Spinal cord (tissue), 9 donors: ENCODE measurements at regions not wholly inside any gene's neighbourhood (a gene's known extent, or its start where the extent isn't known, plus 50 kb on each side); places are given as distances from the start of the nearest gene placed in this dataset.

ENCODE experiments used
- DNase-seq, 6 donors: peaks; one replicate each; pipeline versions ENCODE4 v3.0.0 to v3.0.0-alpha.2; 2013 to 2015; ENCODE audit warnings: low spot score in 6 of 6, low read depth in 4 of 6
- H3K27ac ChIP-seq: one replicate; pipeline ENCODE4 v1.5.1; 2013; ENCODE audit warnings: low read depth, low read length, control low read depth
- H3K27me3 ChIP-seq: one replicate; pipeline ENCODE4 v1.6.1; 2013; ENCODE audit warnings: low read length; ENCODE audit not compliant: control insufficient read depth, insufficient read depth
- H3K36me3 ChIP-seq: one replicate; pipeline ENCODE4 v1.6.1; 2013; ENCODE audit warnings: low read length; ENCODE audit not compliant: control insufficient read depth, insufficient read depth
- H3K4me1 ChIP-seq: one replicate; pipeline ENCODE4 v1.6.1; 2013; ENCODE audit warnings: low read length; ENCODE audit not compliant: control insufficient read depth, insufficient read depth
- H3K4me3 ChIP-seq: one replicate; pipeline ENCODE4 v1.5.1; 2013; ENCODE audit warnings: low read depth, low read length, control low read depth
- H3K9me3 ChIP-seq: one replicate; pipeline ENCODE4 v1.6.1; 2013; ENCODE audit warnings: low read length; ENCODE audit not compliant: control insufficient read depth, insufficient read depth
- WGBS: methylation state at CpG from one replicate; pipeline ENCODE4 v1.1.5; 2013; ENCODE audit warnings: missing lambda C conversion rate; ENCODE audit not compliant: insufficient coverage; 5-methylcytosine and 5-hydroxymethylcytosine counted together
- donor health status: healthy.

- no peaks in the 10 kb centered on the region for H3K9me3 ChIP-seq
- WGBS = 96% methylated on average over 3 of the region's 3 CpGs
- H3K4me1 ChIP-seq = peaks cover 4% of the 10 kb centered on the region
- no peaks in the 10 kb centered on the region for H3K36me3 ChIP-seq
- no peak overlapping the region for H3K27ac ChIP-seq
- no peak overlapping the region for H3K4me3 ChIP-seq
- H3K27me3 ChIP-seq = no peaks in the 10 kb centered on the region
- DNase-seq = no peak
Observed at GRCh38 chr12:22919883-22920282, 294.9 kb downstream of the ETNK1 start.

- 100% methylated on average over 1 of the region's 2 CpGs for WGBS
- no peaks in the 10 kb centered on the region for H3K9me3 ChIP-seq
- DNase-seq = no peak
Observed at GRCh38 chr12:22923768-22924167, 298.8 kb downstream of the ETNK1 start.

GRCh38 chr12:22924391-22924790, 299.4 kb downstream of the ETNK1 start:
- H3K9me3 ChIP-seq = no peaks in the 10 kb centered on the region
- no peak overlapping the region for H3K27ac ChIP-seq
- no peak for DNase-seq
- no peaks in the 10 kb centered on the region for H3K36me3 ChIP-seq
- H3K4me3 ChIP-seq = no peak overlapping the region
- no CpG with 5 or more reads among the region's 2 CpGs for WGBS
- no peaks in the 10 kb centered on the region for H3K4me1 ChIP-seq
- H3K27me3 ChIP-seq = no peaks in the 10 kb centered on the region

More at GRCh38 chr12:22923768-22924167, 298.8 kb downstream of the ETNK1 start:
- Histone ChIP-seq H3K27me3 (no peaks in the 10 kb centered on the region), H3K4me1 (no peaks in the 10 kb centered on the region), H3K36me3 (no peaks in the 10 kb centered on the region), H3K4me3 (no peak overlapping the region), H3K27ac (no peak overlapping the region)

DNA sequence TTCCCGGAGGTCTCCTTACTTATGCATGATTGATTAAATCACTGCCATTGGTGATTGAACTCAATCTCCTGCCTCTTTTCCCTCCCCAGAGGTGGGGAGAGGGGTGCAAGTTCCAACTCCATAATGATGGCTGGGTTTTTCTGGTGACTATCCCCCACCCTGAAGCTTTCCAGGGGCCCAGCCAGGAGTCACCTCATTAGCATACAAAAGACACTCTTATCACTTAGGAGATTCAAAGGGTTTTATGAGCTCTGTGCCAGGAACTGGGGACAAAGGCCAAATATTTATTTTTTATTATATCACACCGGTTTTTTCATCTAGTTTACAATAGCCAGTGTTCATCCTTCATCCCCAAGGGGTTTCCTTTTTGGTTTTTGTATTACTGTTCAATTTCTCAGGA, 300.7 kb downstream of the ETNK1 start:
- H3K4me1 ChIP-seq = no peaks in the 10 kb centered on the region
- H3K4me3 ChIP-seq = no peak overlapping the region
- no peak for DNase-seq
- no peaks in the 10 kb centered on the region for H3K27me3 ChIP-seq
- H3K27ac ChIP-seq = no peak overlapping the region
- no CpG with 5 or more reads among the region's 2 CpGs for WGBS
- no peaks in the 10 kb centered on the region for H3K36me3 ChIP-seq
- no peaks in the 10 kb centered on the region for H3K9me3 ChIP-seq

- no peaks in the 10 kb centered on the region for H3K27me3 ChIP-seq
- no peaks in the 10 kb centered on the region for H3K4me1 ChIP-seq
- no peak for DNase-seq
- H3K27ac ChIP-seq = no peak overlapping the region
- H3K4me3 ChIP-seq = no peak overlapping the region
- H3K36me3 ChIP-seq = no peaks in the 10 kb centered on the region
- WGBS = no CpG with 5 or more reads among the region's 1 CpG
- H3K9me3 ChIP-seq = no peaks in the 10 kb centered on the region
Observed at GRCh38 chr12:22932431-22932830, 307.5 kb downstream of the ETNK1 start.

DNA sequence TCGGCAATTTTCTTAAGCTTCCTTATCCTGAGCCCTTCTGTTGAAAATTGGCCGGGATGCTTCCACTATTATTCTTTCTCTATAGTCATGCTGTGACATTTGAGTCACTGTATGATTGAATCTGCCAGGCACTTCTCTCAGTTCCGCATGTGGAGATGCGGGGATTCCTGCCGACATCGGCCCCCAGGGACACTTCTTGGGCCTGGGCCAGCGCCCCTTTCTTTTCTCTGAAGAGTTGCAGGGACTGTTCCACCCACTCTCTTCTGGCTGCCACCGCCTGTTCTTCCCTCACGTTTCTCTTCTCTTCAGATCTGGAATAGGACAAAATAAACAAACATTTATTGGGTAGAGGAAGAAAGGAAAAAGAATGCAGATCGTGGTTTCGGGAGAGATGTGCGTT, 310.1 kb downstream of the ETNK1 start:
- H3K27ac ChIP-seq = no peak overlapping the region
- H3K4me1 ChIP-seq = no peaks in the 10 kb centered on the region
- 54% methylated on average over 8 of the region's 12 CpGs for WGBS
- H3K4me3 ChIP-seq = no peak overlapping the region
- DNase-seq = peak in 1 of 6 donors; percentile 25
- no peaks in the 10 kb centered on the region for H3K9me3 ChIP-seq
- H3K36me3 ChIP-seq = no peaks in the 10 kb centered on the region
- H3K27me3 ChIP-seq = no peaks in the 10 kb centered on the region

DNA sequence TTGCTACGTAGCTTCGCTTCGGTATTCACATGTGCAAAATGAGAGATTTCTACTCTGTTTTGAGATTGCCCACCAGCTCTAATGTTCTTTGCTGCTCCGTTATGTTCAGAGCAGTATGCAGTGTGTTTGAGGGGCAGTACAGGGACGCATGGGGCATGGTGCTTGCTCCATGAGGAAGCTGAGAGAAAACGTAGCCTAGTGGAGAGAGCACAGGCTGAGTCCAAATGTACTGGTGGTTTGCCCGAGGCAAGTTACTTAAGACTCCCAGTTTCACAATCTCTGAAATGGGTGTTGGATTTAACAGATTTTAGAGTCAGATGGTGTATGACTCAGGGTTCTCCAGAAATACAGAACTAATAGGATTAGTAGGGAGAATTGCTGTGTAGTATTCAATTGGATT, 310.5 kb downstream of the ETNK1 start:
- no peak for DNase-seq
- H3K4me3 ChIP-seq = no peak overlapping the region
- WGBS = 83% methylated on average over 7 of the region's 7 CpGs
- H3K27me3 ChIP-seq = no peaks in the 10 kb centered on the region
- no peaks in the 10 kb centered on the region for H3K9me3 ChIP-seq
- H3K4me1 ChIP-seq = no peaks in the 10 kb centered on the region
- no peaks in the 10 kb centered on the region for H3K36me3 ChIP-seq
- H3K27ac ChIP-seq = no peak overlapping the region

DNA sequence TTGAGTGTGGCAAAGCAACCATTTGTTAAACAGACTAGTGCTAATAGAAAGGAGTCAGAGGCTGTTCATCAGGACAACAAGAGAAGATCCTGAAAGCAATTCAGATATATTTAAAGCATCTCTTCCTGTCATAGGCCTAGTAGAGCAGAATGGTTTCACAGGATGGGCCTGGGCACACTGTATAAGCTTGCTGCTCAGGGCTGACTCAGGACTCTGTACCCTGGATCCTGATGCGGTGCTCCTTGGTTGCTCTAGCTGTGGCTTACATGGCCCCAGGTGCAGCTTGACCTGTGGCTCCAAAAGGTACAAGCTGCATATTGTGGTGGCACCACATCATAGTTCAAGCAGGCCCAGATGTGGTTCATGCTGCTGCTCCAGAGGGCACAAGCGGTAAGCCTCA, 313.4 kb downstream of the ETNK1 start:
- WGBS = 100% methylated on average over 2 of the region's 2 CpGs

GRCh38 chr12:22951206-22951605, 326.2 kb downstream of the ETNK1 start:
- peak in 1 of 6 donors; percentile 50 for DNase-seq
- Histone ChIP-seq H3K36me3 (no peaks in the 10 kb centered on the region), H3K9me3 (no peaks in the 10 kb centered on the region), H3K27ac (no peak overlapping the region), H3K4me1 (no peaks in the 10 kb centered on the region), H3K27me3 (no peaks in the 10 kb centered on the region), H3K4me3 (no peak overlapping the region)
- no CpG with 5 or more reads among the region's 5 CpGs for whole genome bisulfite sequencing

More for the DNA sequence above, 313.4 kb downstream of the ETNK1 start:
- Histone ChIP-seq H3K9me3 (peaks cover 3% of the 10 kb centered on the region), H3K27ac (no peak overlapping the region), H3K27me3 (no peaks in the 10 kb centered on the region), H3K4me1 (no peaks in the 10 kb centered on the region), H3K4me3 (no peak overlapping the region), H3K36me3 (no peaks in the 10 kb centered on the region)
- no peak for DNase-seq

GRCh38 chr12:22956690-22957089, 331.7 kb downstream of the ETNK1 start:
- H3K27me3 ChIP-seq = no peaks in the 10 kb centered on the region
- no peak for DNase-seq
- no peak overlapping the region for H3K27ac ChIP-seq
- no peak overlapping the region for H3K4me3 ChIP-seq
- H3K9me3 ChIP-seq = no peaks in the 10 kb centered on the region
- H3K4me1 ChIP-seq = no peaks in the 10 kb centered on the region
- H3K36me3 ChIP-seq = no peaks in the 10 kb centered on the region
- WGBS = no CpG with 5 or more reads among the region's 2 CpGs
